Activated CD8-positive, alpha-beta memory T cell treated with anti-CD3 and anti-CD28 coated beads, Interleukin-2, amount 50 U/mL, for 24 hours (primary cell): ENCODE measurements at regions not wholly inside any gene's neighbourhood (a gene's known extent, or its start where the extent isn't known, plus 50 kb on each side); places are given as distances from the start of the nearest gene placed in this dataset.

Experiments
- DNase-seq: peaks from one replicate; pipeline ENCODE4 v3.0.0-alpha.2; 2020; ENCODE audit errors: extremely low read depth

- no peak for DNase-seq
Observed at GRCh38 chr14:105844047-105844630, 317.8 kb downstream of the TMEM121 start.

DNA sequence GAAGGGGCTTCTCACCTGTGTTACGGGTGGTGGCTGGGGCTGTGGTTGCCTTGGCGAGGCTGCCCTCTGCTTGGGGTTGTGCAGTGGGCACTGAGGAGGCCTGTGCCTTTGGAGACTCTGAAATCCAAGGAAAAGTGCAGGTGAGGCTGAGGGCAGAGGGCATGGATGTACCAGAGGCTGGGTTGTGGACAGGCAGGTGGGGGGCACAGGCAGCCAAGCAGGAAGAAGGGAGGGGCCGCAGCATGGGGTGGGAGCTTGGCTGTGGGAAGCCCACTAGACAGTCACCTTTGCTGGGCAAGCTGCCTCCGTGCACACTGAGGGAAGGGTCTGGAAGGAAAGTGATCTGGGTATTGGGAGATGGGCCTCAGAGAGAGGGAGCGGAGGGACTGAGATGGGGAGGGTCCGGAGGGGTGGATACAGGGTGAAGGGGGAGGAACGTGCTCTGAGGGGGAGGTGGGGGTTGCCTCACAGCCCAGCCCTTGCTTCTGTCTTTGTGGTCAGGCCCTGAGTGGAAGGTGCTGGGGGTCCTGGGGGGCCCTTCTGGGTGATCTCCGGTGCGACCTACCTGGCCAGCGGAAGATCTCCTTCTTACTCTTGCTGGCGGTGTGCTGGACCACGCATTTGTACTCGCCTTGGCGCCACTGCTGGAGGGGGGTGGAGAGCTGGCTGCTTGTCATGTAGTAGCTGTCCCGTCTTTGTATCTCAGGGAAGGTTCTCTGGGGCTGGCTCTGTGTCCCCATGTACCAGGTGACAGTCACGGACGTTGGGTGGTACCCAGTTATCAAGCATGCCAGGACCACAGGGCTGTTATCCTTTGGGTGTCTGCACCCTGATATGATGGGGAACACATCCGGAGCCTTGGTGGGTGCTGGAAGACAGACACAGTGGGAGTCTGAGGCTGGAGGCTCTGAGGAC, 318.7 kb downstream of the TMEM121 start:
- no peak for DNase-seq

DNA sequence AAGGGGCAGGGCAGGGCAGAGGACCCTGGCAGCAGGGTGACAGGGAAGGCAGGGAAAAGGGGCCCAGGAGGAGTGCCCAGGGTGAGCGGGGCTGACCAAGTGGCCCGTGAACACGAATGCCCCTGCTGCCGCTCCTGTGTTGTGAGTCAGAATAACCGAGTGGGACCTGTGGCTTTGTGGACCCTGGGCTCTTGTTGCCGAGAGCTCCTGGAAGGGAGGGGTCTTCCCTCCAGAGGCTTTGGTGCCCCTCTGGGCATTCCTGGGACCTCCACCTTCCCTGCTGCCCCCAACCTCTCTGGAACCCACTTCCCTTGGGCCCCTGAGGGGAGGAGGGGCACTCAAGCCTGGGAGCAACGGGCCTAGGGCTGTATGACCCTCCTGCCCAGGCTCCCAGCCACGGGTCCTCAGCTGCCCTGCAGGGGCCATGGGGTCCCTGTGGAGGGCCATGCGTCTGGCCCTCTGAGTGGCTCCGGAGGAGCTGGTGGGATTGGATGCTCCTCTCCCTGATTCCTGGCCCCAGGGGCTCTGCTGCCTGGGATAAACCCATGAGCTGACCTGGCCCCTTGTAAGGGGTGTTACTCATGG, 319.4 kb downstream of the TMEM121 start:
- DNase-seq, result no peak

- DNase-seq, result no peak
Observed at GRCh38 chr14:105846312-105846711, 319.9 kb downstream of the TMEM121 start.

- DNase-seq, result no peak
Observed at GRCh38 chr14:105847400-105847799, 321.0 kb downstream of the TMEM121 start.

GRCh38 chr14:105848570-105848969, 322.2 kb downstream of the TMEM121 start:
- no peak for DNase-seq

- no peak for DNase-seq
Observed at GRCh38 chr14:105849933-105850626, 323.7 kb downstream of the TMEM121 start.

DNA sequence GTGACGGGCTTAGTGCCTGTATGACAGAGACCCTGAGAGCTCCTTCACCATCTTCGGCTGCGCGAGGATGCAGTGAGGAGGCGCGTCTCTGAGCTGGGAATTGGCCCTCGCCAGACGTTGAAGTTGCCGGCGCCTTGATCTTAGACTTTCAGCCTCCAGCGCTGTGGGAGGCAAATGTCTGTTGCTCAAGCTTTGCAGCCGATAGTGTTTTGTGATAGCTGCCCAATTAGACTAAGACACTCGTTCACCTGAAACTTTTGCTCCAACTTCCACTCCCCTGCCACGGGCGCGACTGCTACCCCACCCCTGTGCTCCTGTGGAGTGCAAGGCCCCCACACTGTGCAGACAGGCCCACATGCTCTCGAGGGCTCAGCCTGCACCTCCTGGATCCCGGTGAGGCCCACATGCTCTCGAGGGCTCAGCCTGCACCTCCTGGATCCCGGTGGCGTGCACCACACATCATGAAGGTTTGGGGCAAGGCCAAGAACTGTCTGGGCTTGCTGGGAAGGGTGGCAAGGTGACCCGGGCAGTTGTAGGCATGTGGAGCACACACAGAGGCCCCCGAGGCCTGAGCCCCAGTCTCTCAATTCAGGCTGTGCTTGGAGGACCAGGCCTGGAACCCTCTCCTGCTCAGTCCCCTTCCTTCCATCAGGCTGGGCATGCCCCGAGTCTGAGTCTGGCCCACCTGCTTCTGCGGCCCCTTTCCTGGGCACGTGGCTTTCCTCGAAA, 324.6 kb downstream of the TMEM121 start:
- DNase-seq, result no peak

GRCh38 chr14:105851716-105852377, 325.5 kb downstream of the TMEM121 start:
- DNase-seq, result no peak

GRCh38 chr14:105852378-105853088, 326.1 kb downstream of the TMEM121 start:
- no peak for DNase-seq

GRCh38 chr14:105853089-105853906, 326.9 kb downstream of the TMEM121 start:
- no peak for DNase-seq

GRCh38 chr14:105853907-105854599, 327.7 kb downstream of the TMEM121 start:
- DNase-seq, result no peak

DNA sequence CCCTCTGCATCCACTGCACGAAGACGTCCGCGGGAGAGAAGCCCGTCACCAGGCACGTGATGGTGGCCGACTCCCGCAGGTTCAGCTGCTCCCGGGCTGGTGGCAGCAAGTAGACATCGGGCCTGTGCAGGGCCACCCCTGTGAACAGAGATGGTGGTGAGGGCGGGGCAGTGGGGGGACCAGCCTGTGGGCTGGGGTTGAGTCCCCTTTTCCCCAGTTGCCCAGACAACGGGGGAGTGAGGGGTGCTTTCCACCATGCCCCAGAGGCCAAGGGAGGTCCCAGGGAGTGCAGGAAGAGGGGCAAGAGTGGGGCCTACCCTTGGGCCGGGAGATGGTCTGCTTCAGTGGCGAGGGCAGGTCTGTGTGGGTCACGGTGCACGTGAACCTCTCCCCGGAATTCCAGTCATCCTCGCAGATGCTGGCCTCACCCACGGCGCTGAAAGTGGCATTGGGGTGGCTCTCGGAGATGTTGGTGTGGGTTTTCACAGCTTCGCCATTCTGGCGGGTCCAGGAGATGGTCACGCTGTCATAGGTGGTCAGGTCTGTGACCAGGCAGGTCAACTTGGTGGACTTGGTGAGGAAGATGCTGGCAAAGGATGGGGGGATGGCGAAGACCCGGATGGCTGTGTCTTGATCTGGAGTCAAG, 328.3 kb downstream of the TMEM121 start:
- no peak for DNase-seq

GRCh38 chr14:105855246-105855892, 329.0 kb downstream of the TMEM121 start:
- DNase-seq, result no peak

- no peak for DNase-seq
Observed at GRCh38 chr14:105855893-105856675, 329.7 kb downstream of the TMEM121 start.

DNA sequence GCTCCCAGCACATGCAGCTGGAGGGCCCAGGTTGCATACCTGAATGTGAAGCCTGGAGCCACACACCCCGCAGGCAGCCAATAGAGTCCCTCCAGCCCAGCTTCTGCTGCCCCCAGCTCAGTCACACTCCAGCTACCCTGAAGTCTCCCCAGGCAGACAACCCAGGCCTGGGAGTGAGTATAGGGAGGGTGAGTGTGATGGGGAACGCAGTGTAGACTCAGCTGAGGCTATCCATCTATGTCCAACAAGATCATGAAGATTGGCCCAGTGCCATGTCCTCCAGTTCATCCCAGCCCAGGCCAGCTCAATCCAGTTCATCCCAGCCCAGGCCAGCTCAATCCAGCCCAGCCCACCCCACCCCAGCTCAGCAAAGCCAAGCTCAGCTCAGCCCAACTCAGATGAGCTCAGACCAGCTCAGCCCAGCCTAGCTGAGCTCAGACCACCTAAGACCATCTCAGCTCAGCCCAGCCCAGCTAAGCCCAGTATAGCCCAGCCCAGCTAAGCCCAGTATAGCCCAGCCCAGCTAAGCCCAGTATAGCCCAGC, 330.4 kb downstream of the TMEM121 start:
- no peak for DNase-seq
